K562 (cell line): ENCODE measurements at regions not wholly inside any gene's neighbourhood (a gene's known extent, or its start where the extent isn't known, plus 50 kb on each side); places are given as distances from the start of the nearest gene placed in this dataset.

Experiments
- ATAC-seq: fragments of 200-7000 bp; cut with Tn5 transposase; 3 replicates; pipeline ENCODE4 v1.9.1; 2020; ENCODE audit warnings: moderate library complexity
- BruUV-seq: library from RNA; stranded (reverse); fragments of 400-500 nt; replicated peaks from 2 replicates; lab custom pipeline; 2021; lab: Mats Ljungman, UMichigan
- CTCF ChIA-PET: fragments of 300-600 bp; formaldehyde crosslinking; extraction: SDS; loops from one replicate; lab custom pipeline; 2021; ENCODE audit warnings: low intra/inter-chr PET ratio; lab: Yijun Ruan, JAX
- POLR2A ChIA-PET: fragments of 300-600, 350-650 bp; sonication (Branson Sonifier 250); formaldehyde crosslinking; extraction: SDS; loops from one replicate; lab custom pipeline; 2021; ENCODE audit warnings: antibody characterized with exemption, inconsistent platforms; lab: Yijun Ruan, JAX
- DNase-seq, 4 experiments: peaks; one replicate each; pipeline versions ENCODE4 v3.0.0 to v3.0.0-alpha.2; 2011 to 2018; ENCODE audit warnings: low spot score in 3 of 4, mixed read lengths in 3 of 4; ENCODE audit errors: extremely low read depth in 1 of 4
- FAIRE-seq: peaks from 2 replicates; lab custom pipeline; 2011; peaks lifted over from hg19 to GRCh38; lab: Jason Lieb, UNC
- H2AFZ ChIP-seq: 2 replicates; pipeline ENCODE4 v1.6.0; 2011; ENCODE audit warnings: low read depth, low read length, control low read depth, inconsistent platforms
- H3K27ac ChIP-seq: fragments of 200-600 bp; 3 replicates; pipeline ENCODE4 v1.8.0; 2011; ENCODE audit warnings: low read depth, mild to moderate bottlenecking, control low read depth, inconsistent platforms, low read length, moderate library complexity, mixed read lengths; ENCODE audit errors: extremely low read depth
- H3K27me3 ChIP-seq, 2 experiments: fragments of 300-600 bp in 1 of 2; 2 replicates in 1 of 2; 3 replicates in 1 of 2; pipeline versions ENCODE4 v1.6.0 to v1.8.0; 2011; ENCODE audit warnings: inconsistent platforms in 2 of 2, low read length in 2 of 2, mild to moderate bottlenecking in 1 of 2, mixed read lengths in 1 of 2, moderate library complexity in 1 of 2; ENCODE audit not compliant: control insufficient read depth in 2 of 2, insufficient read depth in 2 of 2
- H3K36me3 ChIP-seq: fragments of 300-600 bp; 3 replicates; pipeline ENCODE4 v1.8.0; 2011; ENCODE audit warnings: mild to moderate bottlenecking, low read length, inconsistent platforms; ENCODE audit not compliant: control insufficient read depth, insufficient read depth
- H3K4me1 ChIP-seq, 2 experiments: fragments of 200-600 bp in 1 of 2; replicated peaks in 1 of 2; 2 replicates in 1 of 2; 3 replicates in 1 of 2; pipeline versions ENCODE4 v1.5.1 to v1.8.0; 2011; ENCODE audit warnings: inconsistent platforms in 2 of 2, low read length in 2 of 2, mild to moderate bottlenecking in 1 of 2, mixed read lengths in 1 of 2, moderate library complexity in 1 of 2; ENCODE audit not compliant: control insufficient read depth in 2 of 2, insufficient read depth in 2 of 2
- H3K4me2 ChIP-seq: 2 replicates; pipeline ENCODE4 v1.6.1; 2011; ENCODE audit warnings: low read length, control low read depth, inconsistent platforms, mixed read lengths; ENCODE audit not compliant: insufficient read depth
- H3K4me3 ChIP-seq: fragments of 200-600 bp; sonication (generic), shearing (Covaris generic); 2 replicates; pipeline ENCODE4 v1.5.1; 2016; ENCODE audit warnings: control low read depth, inconsistent platforms
- H3K79me2 ChIP-seq: fragments of 200-600 bp; 3 replicates; pipeline ENCODE4 v1.8.0; 2011; ENCODE audit warnings: low read length, inconsistent platforms; ENCODE audit not compliant: control insufficient read depth, insufficient read depth
- H3K9ac ChIP-seq, 2 experiments: 2 replicates each; pipeline versions ENCODE4 v1.6.0 to v1.6.1; 2011; ENCODE audit warnings: low read depth in 2 of 2, low read length in 2 of 2, control low read depth in 1 of 2, inconsistent platforms in 1 of 2, mild to moderate bottlenecking in 1 of 2, mixed read lengths in 1 of 2; ENCODE audit not compliant: insufficient read depth in 1 of 2
- H3K9me1 ChIP-seq: one replicate; pipeline ENCODE4 v1.6.0; 2011; ENCODE audit warnings: inconsistent platforms, mild to moderate bottlenecking, low read length, moderate library complexity; ENCODE audit not compliant: control insufficient read depth, insufficient read depth
- H3K9me3 ChIP-seq: replicated peaks from 2 replicates; pipeline ENCODE4 v1.5.1; 2011; ENCODE audit warnings: low read depth, low read length, inconsistent platforms; ENCODE audit not compliant: control insufficient read depth, insufficient read depth
- H4K20me1 ChIP-seq: replicated peaks from 2 replicates; pipeline ENCODE4 v1.6.1; 2011; ENCODE audit warnings: low read length, inconsistent platforms, mixed read lengths; ENCODE audit not compliant: control insufficient read depth, insufficient read depth
- CEBPG ChIP-seq, 3 experiments: fragments of 200-800 bp in 1 of 3; sonication (Bioruptor generic) in 1 of 3; sonication (generic) in 1 of 3; formaldehyde crosslinking in 1 of 3; IDR thresholded peaks in 2 of 3; conservative IDR thresholded peaks in 1 of 3; 2 replicates each; pipeline versions ENCODE4 v1.6.1 to v1.8.0; 2016 to 2022; ENCODE audit warnings: missing compliant biosample characterization in 2 of 3, missing genetic modification characterization in 2 of 3, mild to moderate bottlenecking in 1 of 3, missing genetic modification reagents in 1 of 3
- DACH1 ChIP-seq: fragments of 450-650 bp; IDR thresholded peaks from 2 replicates; pipeline ENCODE4 v1.6.1; 2018; ENCODE audit not compliant: partially characterized antibody
- EGR1 ChIP-seq: fragments of 450-650 bp; conservative IDR thresholded peaks from 2 replicates; pipeline ENCODE4 v1.6.1; 2017; ENCODE audit warnings: mild to moderate bottlenecking
- HMG20B ChIP-seq: fragments of 250-450 bp; sonication (Bioruptor Pico); IDR thresholded peaks from 2 replicates; pipeline ENCODE4 v1.5.0; 2021; ENCODE audit warnings: mild to moderate bottlenecking
- MLLT1 ChIP-seq, 2 experiments: fragments of 450-650 bp; IDR thresholded peaks; 2 replicates each; pipeline ENCODE4 v1.6.1; 2016
- MYBL2 ChIP-seq, 2 experiments: fragments of 450-650 bp in 1 of 2; sonication (generic) in 1 of 2; formaldehyde crosslinking in 1 of 2; IDR thresholded peaks; 2 replicates each; pipeline versions ENCODE4 v1.6.1 to v1.8.1; 2017 to 2022; ENCODE audit warnings: borderline replicate concordance in 1 of 2, inconsistent platforms in 1 of 2, low read depth in 1 of 2, mild to moderate bottlenecking in 1 of 2, missing genetic modification reagents in 1 of 2, moderate library complexity in 1 of 2
- SMARCA4 ChIP-seq: fragments of 450-650 bp; IDR thresholded peaks from 2 replicates; pipeline ENCODE4 v1.6.1; 2016
- SOX6 ChIP-seq: fragments of 450-650 bp; IDR thresholded peaks from 2 replicates; pipeline ENCODE4 v1.6.1; 2014; ENCODE audit warnings: mild to moderate bottlenecking
- SRSF9 ChIP-seq: fragments of 200-400 bp; formaldehyde crosslinking; IDR thresholded peaks from 2 replicates; pipeline ENCODE4 v1.6.1; 2017; ENCODE audit warnings: low read depth, low read length, borderline replicate concordance
- ZNF133 ChIP-seq: fragments of 250-450 bp; sonication (Bioruptor Pico); IDR thresholded peaks from 2 replicates; pipeline ENCODE4 v1.4.0; 2020; ENCODE audit warnings: mild to moderate bottlenecking
- ZNF165 ChIP-seq: fragments of 250-450 bp; sonication (Bioruptor Pico); IDR thresholded peaks from 2 replicates; pipeline ENCODE4 v1.4.0; 2020; ENCODE audit warnings: borderline replicate concordance
- ZNF609 ChIP-seq: sonication (generic); formaldehyde crosslinking; IDR thresholded peaks from 2 replicates; pipeline ENCODE4 v1.8.1; 2023; ENCODE audit warnings: missing genetic modification reagents, mild to moderate bottlenecking, borderline replicate concordance
- WGBS: fragments of 100-300 bp; shearing (Covaris generic); methylation state at CpG from one replicate; pipeline ENCODE4 v1.1.6; 2016; ENCODE audit warnings: low coverage, mixed read lengths; ENCODE audit not compliant: insufficient coverage; ENCODE audit errors: missing lambda C conversion rate; 5-methylcytosine and 5-hydroxymethylcytosine counted together
- in situ Hi-C: fragments of 300-500 bp; cut with MboI; formaldehyde crosslinking; loops from 4 replicates; pipeline ENCODE4 v1.15.0; 2018; ENCODE audit warnings: inconsistent platforms, mixed read lengths
- intact Hi-C: fragments of 100-400 bp; cut with micrococcal nuclease; formaldehyde crosslinking; loops from 2 replicates; pipeline ENCODE4 v1.14.2; 2022
- TF ChIP-seq, protein P1 (sequence below): fragments of 450-650 bp; IDR thresholded peaks from 2 replicates; pipeline ENCODE4 v1.6.1; 2017; ENCODE audit warnings: antibody characterized with exemption
- TF ChIP-seq, protein P2 (sequence below): fragments of 450-650 bp; IDR thresholded peaks from 2 replicates; pipeline ENCODE4 v1.6.1; 2016; ENCODE audit warnings: antibody characterized with exemption

DNA sequence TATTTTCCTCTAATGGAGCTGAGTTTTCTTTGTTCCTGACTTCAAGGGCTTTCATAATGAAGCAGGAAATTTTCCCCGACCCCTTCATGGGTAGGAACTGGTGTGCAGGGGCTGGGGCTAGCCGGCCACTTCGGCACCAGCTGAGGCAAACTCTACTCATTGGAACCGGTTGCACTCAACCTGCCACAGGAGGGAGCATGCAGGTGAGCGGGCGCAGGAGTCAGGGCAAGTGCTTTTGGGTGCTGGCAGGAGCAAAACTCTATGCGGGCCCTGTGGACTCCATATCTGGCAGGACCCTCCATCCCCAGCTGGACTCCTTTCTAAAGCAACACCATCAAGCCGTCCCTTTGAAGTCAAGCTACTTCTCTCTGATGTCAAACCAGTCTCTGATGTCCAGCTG lies 244.2 kb downstream of the EPM2A start:
- DNase-seq (no peak), ATAC-seq (no peak), FAIRE-seq (no peak)
- no peak overlapping the region for H3K9ac ChIP-seq
- H3K4me1 ChIP-seq = no peaks in the 10 kb centered on the region
- ChIA-PET CTCF (no interaction called here), POLR2A (no interaction called here)
- no peaks in the 10 kb centered on the region for H4K20me1 ChIP-seq
- intact Hi-C loops = no loop called here
- H3K9me3 ChIP-seq = peaks cover 4% of the 10 kb centered on the region; the same call in 1 of the 2 replicates
- no peaks in the 10 kb centered on the region for H3K79me2 ChIP-seq
- in situ Hi-C loops = no loop called here
- BruUV-seq = no TSS peak
- no peak overlapping the region for H2AFZ ChIP-seq
- H3K27me3 ChIP-seq = no peaks in the 10 kb centered on the region
- H3K9me1 ChIP-seq = no peaks in the 10 kb centered on the region
- H3K4me3 ChIP-seq = no peak overlapping the region
- WGBS = under 1% methylated on average over 8 of the region's 8 CpGs
- no peak overlapping the region for H3K4me2 ChIP-seq
- H3K36me3 ChIP-seq = no peaks in the 10 kb centered on the region
- H3K27ac ChIP-seq = no peak overlapping the region
- TF ChIP-seq SOX6 = no peak
- TF ChIP-seq, protein P1, sequence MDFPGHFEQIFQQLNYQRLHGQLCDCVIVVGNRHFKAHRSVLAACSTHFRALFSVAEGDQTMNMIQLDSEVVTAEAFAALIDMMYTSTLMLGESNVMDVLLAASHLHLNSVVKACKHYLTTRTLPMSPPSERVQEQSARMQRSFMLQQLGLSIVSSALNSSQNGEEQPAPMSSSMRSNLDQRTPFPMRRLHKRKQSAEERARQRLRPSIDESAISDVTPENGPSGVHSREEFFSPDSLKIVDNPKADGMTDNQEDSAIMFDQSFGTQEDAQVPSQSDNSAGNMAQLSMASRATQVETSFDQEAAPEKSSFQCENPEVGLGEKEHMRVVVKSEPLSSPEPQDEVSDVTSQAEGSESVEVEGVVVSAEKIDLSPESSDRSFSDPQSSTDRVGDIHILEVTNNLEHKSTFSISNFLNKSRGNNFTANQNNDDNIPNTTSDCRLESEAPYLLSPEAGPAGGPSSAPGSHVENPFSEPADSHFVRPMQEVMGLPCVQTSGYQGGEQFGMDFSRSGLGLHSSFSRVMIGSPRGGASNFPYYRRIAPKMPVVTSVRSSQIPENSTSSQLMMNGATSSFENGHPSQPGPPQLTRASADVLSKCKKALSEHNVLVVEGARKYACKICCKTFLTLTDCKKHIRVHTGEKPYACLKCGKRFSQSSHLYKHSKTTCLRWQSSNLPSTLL = no peak
- TF ChIP-seq, protein P2, sequence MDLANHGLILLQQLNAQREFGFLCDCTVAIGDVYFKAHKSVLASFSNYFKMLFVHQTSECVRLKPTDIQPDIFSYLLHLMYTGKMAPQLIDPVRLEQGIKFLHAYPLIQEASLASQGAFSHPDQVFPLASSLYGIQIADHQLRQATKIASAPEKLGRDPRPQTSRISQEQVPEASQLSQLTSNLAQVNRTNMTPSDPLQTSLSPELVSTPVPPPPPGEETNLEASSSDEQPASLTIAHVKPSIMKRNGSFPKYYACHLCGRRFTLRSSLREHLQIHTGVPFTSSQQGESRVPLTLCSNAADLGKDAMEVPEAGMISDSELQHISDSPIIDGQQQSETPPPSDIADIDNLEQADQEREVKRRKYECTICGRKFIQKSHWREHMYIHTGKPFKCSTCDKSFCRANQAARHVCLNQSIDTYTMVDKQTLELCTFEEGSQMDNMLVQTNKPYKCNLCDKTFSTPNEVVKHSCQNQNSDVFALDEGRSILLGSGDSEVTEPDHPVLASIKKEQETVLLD = no peak
- TF ChIP-seq SRSF9 = no peak
- no peak for TF ChIP-seq CEBPG (CRISPR knock-in tag; IDR thresholded peaks at IDR 0.05)
- no peak for TF ChIP-seq CEBPG (tag; conservative IDR thresholded peaks at IDR 0.05 in 1 of 2, IDR thresholded peaks at IDR 0.05 in 1 of 2)
- no peak for TF ChIP-seq MLLT1 (IDR thresholded peaks at IDR 0.05)
- TF ChIP-seq ZNF133 (CRISPR knock-in tag) = no peak
- TF ChIP-seq DACH1 = no peak
- TF ChIP-seq ZNF165 (CRISPR knock-in tag) = no peak
- TF ChIP-seq EGR1 = no peak
- no peak for TF ChIP-seq SMARCA4
- no peak for TF ChIP-seq ZNF609 (CRISPR knock-in tag)
- no peak for TF ChIP-seq MYBL2 (IDR thresholded peaks at IDR 0.05; ENCODE audit: low read depth)
- no peak for TF ChIP-seq MYBL2 (CRISPR knock-in tag; IDR thresholded peaks at IDR 0.05; ENCODE audit: borderline replicate concordance)
- no peak for TF ChIP-seq HMG20B (CRISPR knock-in tag)
